ENCODE measurements at regions not wholly inside any gene's neighbourhood (a gene's known extent, or its start where the extent isn't known, plus 50 kb on each side); places are given as distances from the start of the nearest gene placed in this dataset.
"Not testable (repeated sequence)": the region's sequence is repeated elsewhere in the genome, so short reads cannot be mapped to it uniquely, and the experiment has no call there.

GRCh38 chr11:33527738-33528137 is 172.9 kb downstream of the C11orf91 start:
- not testable (repeated sequence) for DNase-seq (ENCODE audit: low read depth)

- DNase-seq (ENCODE audit: low read depth): no peak
Observed at GRCh38 chr11:33525789-33526188, 174.8 kb downstream of the C11orf91 start.

GRCh38 chr11:33521384-33521783 is 179.2 kb downstream of the C11orf91 start:
- DNase-seq (ENCODE audit: low read depth): no peak

- no peak for DNase-seq (ENCODE audit: low read depth)
Observed at GRCh38 chr11:33520112-33520511, 180.5 kb downstream of the C11orf91 start.

GRCh38 chr11:33515347-33515746 is 185.3 kb downstream of the C11orf91 start:
- DNase-seq (ENCODE audit: low read depth): peak; percentile 28

GRCh38 chr11:33514079-33514925 is 186.3 kb downstream of the C11orf91 start:
- no peak for DNase-seq (ENCODE audit: low read depth)

GRCh38 chr11:33509632-33510031 is 191.0 kb downstream of the C11orf91 start:
- DNase-seq (ENCODE audit: low read depth): no peak

GRCh38 chr11:33507967-33508366 is 192.7 kb downstream of the C11orf91 start:
- DNase-seq (ENCODE audit: low read depth): peak; percentile 89

- no peak for DNase-seq (ENCODE audit: low read depth)
Observed at GRCh38 chr11:33507356-33507755, 193.3 kb downstream of the C11orf91 start.

- no peak for DNase-seq (ENCODE audit: low read depth)
Observed at GRCh38 chr11:33505093-33505492, 195.5 kb downstream of the C11orf91 start.

- DNase-seq (ENCODE audit: low read depth): peak; percentile 51
Observed at GRCh38 chr11:33500861-33501479, 199.7 kb downstream of the C11orf91 start.

GRCh38 chr11:33500332-33500731 is 200.3 kb downstream of the C11orf91 start:
- DNase-seq (ENCODE audit: low read depth): peak; percentile 13

GRCh38 chr11:33492596-33492995 is 208.0 kb downstream of the C11orf91 start:
- DNase-seq (ENCODE audit: low read depth): no peak

- DNase-seq (ENCODE audit: low read depth): peak; percentile 37
Observed at GRCh38 chr11:33490842-33491370, 209.7 kb downstream of the C11orf91 start.

GRCh38 chr11:33488971-33489370 is 211.7 kb downstream of the C11orf91 start:
- DNase-seq (ENCODE audit: low read depth): no peak

- DNase-seq (ENCODE audit: low read depth): no peak
Observed at GRCh38 chr11:33480626-33481025, 220.0 kb downstream of the C11orf91 start.

- DNase-seq (ENCODE audit: low read depth): no peak
Observed at GRCh38 chr11:33479231-33479630, 221.4 kb downstream of the C11orf91 start.

- peak; percentile 47 for DNase-seq (ENCODE audit: low read depth)
Observed at GRCh38 chr11:33478111-33478573, 221.0 kb downstream of the HIPK3 start.

GRCh38 chr11:33476945-33477606 is 219.9 kb downstream of the HIPK3 start:
- DNase-seq (ENCODE audit: low read depth): peak; percentile 76

- peak; percentile 82 for DNase-seq (ENCODE audit: low read depth)
Observed at GRCh38 chr11:33475993-33476392, 218.8 kb downstream of the HIPK3 start.

- no peak for DNase-seq (ENCODE audit: low read depth)
Observed at GRCh38 chr11:33474866-33475265, 217.7 kb downstream of the HIPK3 start.

GRCh38 chr11:33471541-33471940 is 214.4 kb downstream of the HIPK3 start:
- peak; percentile 21 for DNase-seq (ENCODE audit: low read depth)

- no peak for DNase-seq (ENCODE audit: low read depth)
Observed at GRCh38 chr11:33467966-33468365, 210.8 kb downstream of the HIPK3 start.
